K562 (cell line): ENCODE measurements at regions not wholly inside any gene's neighbourhood (a gene's known extent, or its start where the extent isn't known, plus 50 kb on each side); places are given as distances from the start of the nearest gene placed in this dataset.

Experiments
- PTTG1 ChIP-seq: fragments of 450-650 bp; IDR thresholded peaks from 2 replicates; pipeline ENCODE4 v1.6.1; 2016; ENCODE audit warnings: low read depth, mild to moderate bottlenecking, missing genetic modification characterization, missing compliant biosample characterization
- TF ChIP-seq, protein P1 (sequence below), 3 experiments: IDR thresholded peaks in 2 of 3; conservative IDR thresholded peaks in 1 of 3; 2 replicates each; pipeline ENCODE4 v1.5.1; 2011 to 2012; ENCODE audit warnings: low read length in 3 of 3, mild to moderate bottlenecking in 3 of 3, control low read depth in 2 of 3, improper control_type of control experiment in 1 of 3, inconsistent platforms in 1 of 3, low read depth in 1 of 3, mixed read lengths in 1 of 3, moderate library complexity in 1 of 3; ENCODE audit not compliant: insufficient read depth in 2 of 3
- TF ChIP-seq, protein P2 (sequence below): fragments of 450-650 bp; IDR thresholded peaks from 2 replicates; pipeline ENCODE4 v1.6.1; 2014; ENCODE audit warnings: low read depth, mild to moderate bottlenecking, moderate library complexity, borderline replicate concordance
- TF ChIP-seq, protein P3 (sequence below): fragments of 450-650 bp; IDR thresholded peaks from 2 replicates; pipeline ENCODE4 v1.6.1; 2016
- TF ChIP-seq, protein P4 (sequence below): fragments of 250-450 bp; sonication (Bioruptor Pico); IDR thresholded peaks from 2 replicates; pipeline ENCODE4 v1.4.0; 2020; ENCODE audit warnings: mild to moderate bottlenecking, moderate library complexity

DNA sequence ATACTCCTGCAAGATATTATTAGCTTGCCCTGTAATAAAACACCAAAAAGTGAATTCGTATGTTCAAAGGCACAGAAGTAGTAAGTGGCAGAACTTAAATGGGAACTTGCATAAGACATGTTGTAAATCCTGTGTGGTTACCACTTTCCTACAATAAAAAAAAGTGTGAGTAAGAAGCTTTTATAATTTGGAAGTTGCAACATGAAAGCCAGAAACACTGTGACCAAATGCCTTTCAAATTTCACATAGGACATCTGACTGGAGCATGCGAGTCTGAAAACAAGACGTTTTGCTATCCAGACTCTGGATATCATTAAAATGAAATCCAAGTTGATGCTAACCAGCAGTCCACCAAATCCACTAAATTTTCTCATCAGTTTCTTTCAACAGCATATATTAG is 886.2 kb upstream of the NRXN1 start:
- TF ChIP-seq, protein P1, sequence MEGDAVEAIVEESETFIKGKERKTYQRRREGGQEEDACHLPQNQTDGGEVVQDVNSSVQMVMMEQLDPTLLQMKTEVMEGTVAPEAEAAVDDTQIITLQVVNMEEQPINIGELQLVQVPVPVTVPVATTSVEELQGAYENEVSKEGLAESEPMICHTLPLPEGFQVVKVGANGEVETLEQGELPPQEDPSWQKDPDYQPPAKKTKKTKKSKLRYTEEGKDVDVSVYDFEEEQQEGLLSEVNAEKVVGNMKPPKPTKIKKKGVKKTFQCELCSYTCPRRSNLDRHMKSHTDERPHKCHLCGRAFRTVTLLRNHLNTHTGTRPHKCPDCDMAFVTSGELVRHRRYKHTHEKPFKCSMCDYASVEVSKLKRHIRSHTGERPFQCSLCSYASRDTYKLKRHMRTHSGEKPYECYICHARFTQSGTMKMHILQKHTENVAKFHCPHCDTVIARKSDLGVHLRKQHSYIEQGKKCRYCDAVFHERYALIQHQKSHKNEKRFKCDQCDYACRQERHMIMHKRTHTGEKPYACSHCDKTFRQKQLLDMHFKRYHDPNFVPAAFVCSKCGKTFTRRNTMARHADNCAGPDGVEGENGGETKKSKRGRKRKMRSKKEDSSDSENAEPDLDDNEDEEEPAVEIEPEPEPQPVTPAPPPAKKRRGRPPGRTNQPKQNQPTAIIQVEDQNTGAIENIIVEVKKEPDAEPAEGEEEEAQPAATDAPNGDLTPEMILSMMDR (IDR thresholded peaks at IDR 0.05 in 2 of 3, conservative IDR thresholded peaks at IDR 0.05 in 1 of 3; ENCODE audit: insufficient read depth in 2 of 3, low read depth in 1 of 3, low read length in 3 of 3) = no peak
- TF ChIP-seq, protein P2, sequence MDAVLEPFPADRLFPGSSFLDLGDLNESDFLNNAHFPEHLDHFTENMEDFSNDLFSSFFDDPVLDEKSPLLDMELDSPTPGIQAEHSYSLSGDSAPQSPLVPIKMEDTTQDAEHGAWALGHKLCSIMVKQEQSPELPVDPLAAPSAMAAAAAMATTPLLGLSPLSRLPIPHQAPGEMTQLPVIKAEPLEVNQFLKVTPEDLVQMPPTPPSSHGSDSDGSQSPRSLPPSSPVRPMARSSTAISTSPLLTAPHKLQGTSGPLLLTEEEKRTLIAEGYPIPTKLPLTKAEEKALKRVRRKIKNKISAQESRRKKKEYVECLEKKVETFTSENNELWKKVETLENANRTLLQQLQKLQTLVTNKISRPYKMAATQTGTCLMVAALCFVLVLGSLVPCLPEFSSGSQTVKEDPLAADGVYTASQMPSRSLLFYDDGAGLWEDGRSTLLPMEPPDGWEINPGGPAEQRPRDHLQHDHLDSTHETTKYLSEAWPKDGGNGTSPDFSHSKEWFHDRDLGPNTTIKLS = no peak
- TF ChIP-seq, protein P3, sequence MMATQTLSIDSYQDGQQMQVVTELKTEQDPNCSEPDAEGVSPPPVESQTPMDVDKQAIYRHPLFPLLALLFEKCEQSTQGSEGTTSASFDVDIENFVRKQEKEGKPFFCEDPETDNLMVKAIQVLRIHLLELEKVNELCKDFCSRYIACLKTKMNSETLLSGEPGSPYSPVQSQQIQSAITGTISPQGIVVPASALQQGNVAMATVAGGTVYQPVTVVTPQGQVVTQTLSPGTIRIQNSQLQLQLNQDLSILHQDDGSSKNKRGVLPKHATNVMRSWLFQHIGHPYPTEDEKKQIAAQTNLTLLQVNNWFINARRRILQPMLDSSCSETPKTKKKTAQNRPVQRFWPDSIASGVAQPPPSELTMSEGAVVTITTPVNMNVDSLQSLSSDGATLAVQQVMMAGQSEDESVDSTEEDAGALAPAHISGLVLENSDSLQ = no peak
- TF ChIP-seq PTTG1 (tag) = no peak
- TF ChIP-seq, protein P4, sequence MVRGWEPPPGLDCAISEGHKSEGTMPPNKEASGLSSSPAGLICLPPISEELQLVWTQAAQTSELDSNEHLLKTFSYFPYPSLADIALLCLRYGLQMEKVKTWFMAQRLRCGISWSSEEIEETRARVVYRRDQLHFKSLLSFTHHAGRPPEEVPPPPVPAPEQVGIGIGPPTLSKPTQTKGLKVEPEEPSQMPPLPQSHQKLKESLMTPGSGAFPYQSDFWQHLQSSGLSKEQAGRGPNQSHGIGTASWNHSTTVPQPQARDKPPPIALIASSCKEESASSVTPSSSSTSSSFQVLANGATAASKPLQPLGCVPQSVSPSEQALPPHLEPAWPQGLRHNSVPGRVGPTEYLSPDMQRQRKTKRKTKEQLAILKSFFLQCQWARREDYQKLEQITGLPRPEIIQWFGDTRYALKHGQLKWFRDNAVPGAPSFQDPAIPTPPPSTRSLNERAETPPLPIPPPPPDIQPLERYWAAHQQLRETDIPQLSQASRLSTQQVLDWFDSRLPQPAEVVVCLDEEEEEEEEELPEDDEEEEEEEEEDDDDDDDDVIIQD (CRISPR knock-in tag) = no peak
